Dendritic cell treated with granulocyte-macrophage colony-stimulating factor and Interleukin-4, amounts not matched to agents 40 ng/mL and 50 ng/mL, for 4 days (primary cell): ENCODE measurements at regions not wholly inside any gene's neighbourhood (a gene's known extent, or its start where the extent isn't known, plus 50 kb on each side); places are given as distances from the start of the nearest gene placed in this dataset.

Experiments
- H3K27ac Mint-ChIP-seq: one replicate; pipeline ENCODE4 v1.8.0; 2022; ENCODE audit warnings: mild to moderate bottlenecking, mixed read lengths
- H3K27me3 Mint-ChIP-seq: one replicate; pipeline ENCODE4 v1.8.0; 2022; ENCODE audit warnings: mild to moderate bottlenecking, mixed read lengths
- H3K36me3 Mint-ChIP-seq: one replicate; pipeline ENCODE4 v1.8.0; 2022; ENCODE audit warnings: low read depth, mixed read lengths
- H3K4me1 Mint-ChIP-seq: one replicate; pipeline ENCODE4 v1.8.0; 2022; ENCODE audit warnings: low read depth, mixed read lengths
- H3K4me3 Mint-ChIP-seq: one replicate; pipeline ENCODE4 v1.8.0; 2022; ENCODE audit warnings: mild to moderate bottlenecking, moderate library complexity, mixed read lengths
- H3K9me3 Mint-ChIP-seq: one replicate; pipeline ENCODE4 v1.8.0; 2022; ENCODE audit warnings: mixed read lengths
- intact Hi-C: fragments of 100-400 bp; cut with micrococcal nuclease; formaldehyde crosslinking; loops from one replicate; pipeline ENCODE4 v1.15.0; 2022

DNA sequence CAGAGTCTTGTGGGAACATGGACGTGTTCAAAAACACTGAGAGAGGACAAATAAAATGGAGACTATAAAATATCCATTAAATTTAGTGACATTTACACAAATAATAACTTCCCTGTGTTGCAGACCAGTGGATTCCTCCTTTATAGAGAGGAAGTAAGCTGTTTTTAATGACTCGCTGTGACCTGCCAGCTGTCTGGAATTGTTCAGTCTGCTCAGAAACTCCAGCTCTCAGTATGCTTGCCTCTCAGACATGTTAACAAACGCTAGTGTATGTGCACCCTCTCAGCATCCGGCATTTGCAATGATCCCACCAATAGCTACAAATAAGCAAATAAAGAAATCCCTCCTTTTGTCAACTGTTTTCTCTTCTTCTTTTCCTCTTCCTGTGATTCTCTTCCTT is 158.0 kb upstream of the TCF21 start:
- intact Hi-C loops, result no loop called here
- H3K27ac Mint-ChIP-seq, result no peak overlapping the region

DNA sequence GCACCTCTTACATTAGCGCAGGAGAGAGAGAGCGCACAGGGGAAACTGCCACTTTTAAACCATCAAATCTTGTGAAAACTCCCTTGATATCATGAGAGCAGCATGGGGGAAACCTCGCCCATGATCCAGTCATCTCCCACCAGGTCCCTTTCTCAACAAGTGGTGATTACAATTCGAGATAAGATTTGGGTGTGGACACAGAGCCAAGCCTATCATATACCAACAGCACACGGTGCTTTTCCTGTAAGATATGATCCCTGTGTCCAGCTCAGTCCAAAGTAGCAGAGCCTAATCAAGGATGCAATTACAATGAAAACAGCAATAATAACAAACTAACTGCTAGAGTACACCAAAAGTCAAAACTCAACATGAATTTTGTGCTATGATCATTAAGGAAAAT is 148.7 kb upstream of the TCF21 start:
- Mint-ChIP-seq H3K4me1 (no peaks in the 10 kb centered on the region), H3K27ac (no peak overlapping the region), H3K4me3 (no peak overlapping the region), H3K36me3 (no peaks in the 10 kb centered on the region), H3K9me3 (no peaks in the 10 kb centered on the region), H3K27me3 (no peaks in the 10 kb centered on the region)
- intact Hi-C loops, result no loop called here

More for the DNA sequence above, 158.0 kb upstream of the TCF21 start:
- no peaks in the 10 kb centered on the region for H3K27me3 Mint-ChIP-seq
- no peaks in the 10 kb centered on the region for H3K36me3 Mint-ChIP-seq
- peaks cover 21% of the 10 kb centered on the region for H3K9me3 Mint-ChIP-seq
- no peaks in the 10 kb centered on the region for H3K4me1 Mint-ChIP-seq
- no peak overlapping the region for H3K4me3 Mint-ChIP-seq

DNA sequence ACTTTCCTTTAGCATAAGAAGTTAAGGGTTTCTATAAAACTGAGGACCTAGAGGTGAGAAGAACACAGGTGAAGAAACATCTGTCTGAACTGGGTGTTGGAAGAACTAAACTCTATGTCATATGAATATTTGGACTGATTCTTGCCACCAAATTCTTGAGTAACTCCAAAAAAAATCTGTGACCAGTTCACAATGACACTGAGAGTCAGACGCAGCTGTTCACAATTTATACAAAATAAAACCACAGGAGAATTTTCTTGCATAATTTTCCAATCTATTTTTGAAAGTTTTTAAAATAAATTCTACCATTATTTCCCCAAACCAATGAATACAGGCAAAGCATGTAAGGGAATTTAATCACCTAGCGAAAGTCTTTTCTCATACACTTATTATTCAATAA is 148.1 kb upstream of the TCF21 start:
- Mint-ChIP-seq H3K4me1 (no peaks in the 10 kb centered on the region), H3K9me3 (no peaks in the 10 kb centered on the region), H3K27ac (no peak overlapping the region), H3K27me3 (no peaks in the 10 kb centered on the region), H3K4me3 (no peak overlapping the region), H3K36me3 (no peaks in the 10 kb centered on the region)
- intact Hi-C loops, result no loop called here

DNA sequence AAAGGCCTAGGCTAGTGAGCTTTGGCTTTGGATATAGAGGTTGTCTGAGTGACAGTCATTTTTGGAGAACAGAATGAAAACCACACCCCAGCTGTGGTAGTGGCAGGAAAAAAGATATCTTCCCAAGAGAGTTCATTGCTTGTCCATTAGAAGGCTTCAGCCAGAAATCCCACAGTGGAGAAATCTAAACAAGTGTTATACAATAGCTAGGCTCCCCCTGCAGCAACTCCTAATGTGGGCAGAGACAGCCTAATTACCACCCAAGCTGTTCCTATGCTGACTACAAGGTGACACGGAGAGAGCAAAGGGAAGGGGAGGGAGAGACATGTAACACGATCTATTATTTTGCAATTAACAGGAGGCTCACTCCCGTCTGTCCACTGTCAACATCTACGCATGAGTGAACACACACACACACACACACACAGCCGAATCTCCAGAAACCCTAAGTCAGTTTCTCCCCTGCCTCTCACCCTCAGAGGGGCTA is 147.5 kb upstream of the TCF21 start:
- no peaks in the 10 kb centered on the region for H3K9me3 Mint-ChIP-seq
- no peak overlapping the region for H3K4me3 Mint-ChIP-seq
- H3K4me1 Mint-ChIP-seq, result no peaks in the 10 kb centered on the region
- H3K27me3 Mint-ChIP-seq, result no peaks in the 10 kb centered on the region
- H3K36me3 Mint-ChIP-seq, result no peaks in the 10 kb centered on the region
- no peak overlapping the region for H3K27ac Mint-ChIP-seq
- intact Hi-C loops, result no loop called here

DNA sequence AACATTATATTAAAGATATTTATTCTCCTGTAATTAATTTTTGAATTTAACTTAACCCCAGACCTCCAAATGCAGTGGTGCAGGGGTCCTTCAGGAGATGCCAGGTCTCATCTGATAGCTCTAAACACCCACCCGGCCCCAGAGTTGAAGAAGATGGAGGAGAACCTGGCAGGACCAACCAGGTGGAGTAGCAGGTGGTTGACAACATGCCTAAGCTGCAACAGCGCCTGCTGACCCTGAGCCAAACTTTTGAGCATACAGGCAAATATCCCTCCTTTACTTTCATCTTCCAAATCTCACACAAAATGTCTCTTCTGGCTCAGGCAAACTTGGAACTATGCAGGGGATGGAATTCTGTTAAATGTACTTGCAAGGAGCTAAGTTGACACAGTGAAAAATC is 145.3 kb upstream of the TCF21 start:
- intact Hi-C loops, result no loop called here
- H3K27ac Mint-ChIP-seq, result no peak overlapping the region
- no peaks in the 10 kb centered on the region for H3K9me3 Mint-ChIP-seq
- H3K27me3 Mint-ChIP-seq, result no peaks in the 10 kb centered on the region
- H3K4me1 Mint-ChIP-seq, result no peaks in the 10 kb centered on the region
- no peaks in the 10 kb centered on the region for H3K36me3 Mint-ChIP-seq
- no peak overlapping the region for H3K4me3 Mint-ChIP-seq

DNA sequence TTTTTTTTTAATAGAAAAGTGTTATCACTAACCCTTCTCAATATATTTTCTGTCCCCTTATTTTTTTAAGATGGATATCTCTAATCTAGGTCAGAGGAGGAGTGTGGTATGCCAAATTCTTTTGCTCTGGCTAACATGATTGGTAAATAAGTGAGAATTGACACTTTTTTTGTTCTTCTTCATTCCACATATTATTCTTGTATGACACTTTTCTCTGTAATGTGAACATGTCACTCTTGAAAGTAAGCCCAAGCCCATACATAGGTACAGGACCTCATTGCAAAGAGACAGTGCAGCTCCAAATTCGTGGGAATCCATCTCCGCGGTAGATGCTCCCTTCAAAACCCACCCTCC is 142.5 kb upstream of the TCF21 start:
- no peaks in the 10 kb centered on the region for H3K9me3 Mint-ChIP-seq
- no peaks in the 10 kb centered on the region for H3K4me1 Mint-ChIP-seq
- H3K27ac Mint-ChIP-seq, result no peak overlapping the region
- no peak overlapping the region for H3K4me3 Mint-ChIP-seq
- H3K36me3 Mint-ChIP-seq, result no peaks in the 10 kb centered on the region
- intact Hi-C loops, result no loop called here
- no peaks in the 10 kb centered on the region for H3K27me3 Mint-ChIP-seq

DNA sequence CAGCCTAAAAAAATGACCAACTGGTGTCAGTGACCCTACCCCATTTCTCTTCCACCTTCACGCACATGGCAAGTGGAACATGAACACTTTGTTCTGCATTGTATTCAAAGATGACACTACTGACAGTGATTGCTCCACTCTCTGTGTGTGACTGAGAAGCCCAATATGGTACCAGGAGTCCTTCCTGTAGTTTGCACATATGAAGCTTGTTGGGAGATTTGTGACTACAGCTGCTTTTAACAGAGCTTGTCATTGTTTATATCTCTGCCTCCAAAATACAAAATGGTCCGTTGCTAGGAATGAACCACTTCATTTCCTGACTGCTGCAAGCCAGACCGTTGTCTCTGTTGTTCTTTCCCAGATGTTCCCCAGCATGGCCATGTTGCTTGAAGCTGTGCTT is 140.3 kb upstream of the TCF21 start:
- Mint-ChIP-seq H3K9me3 (no peaks in the 10 kb centered on the region), H3K4me3 (no peak overlapping the region), H3K4me1 (no peaks in the 10 kb centered on the region), H3K27me3 (no peaks in the 10 kb centered on the region), H3K36me3 (no peaks in the 10 kb centered on the region), H3K27ac (no peak overlapping the region)
- intact Hi-C loops, result no loop called here

DNA sequence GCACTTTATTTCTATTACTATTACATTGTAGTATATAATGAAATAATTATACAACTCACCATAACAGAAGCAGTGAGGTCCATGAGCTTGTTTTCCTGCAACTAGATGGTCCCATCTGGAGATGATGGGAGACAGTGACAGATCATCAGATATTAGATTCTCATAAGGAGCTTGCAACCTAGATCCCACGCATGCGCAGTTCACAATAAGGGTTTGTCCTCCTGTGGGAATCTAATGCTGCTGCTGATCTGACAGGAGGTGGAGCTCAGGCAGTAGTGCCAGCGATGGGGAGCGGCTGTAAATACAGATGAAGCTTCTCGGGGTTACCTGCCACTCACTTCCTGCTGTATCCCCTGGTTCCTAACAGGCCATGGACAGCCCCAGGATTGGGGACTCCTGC is 139.5 kb upstream of the TCF21 start:
- H3K9me3 Mint-ChIP-seq, result no peaks in the 10 kb centered on the region
- no peak overlapping the region for H3K4me3 Mint-ChIP-seq
- no peaks in the 10 kb centered on the region for H3K27me3 Mint-ChIP-seq
- H3K27ac Mint-ChIP-seq, result no peak overlapping the region
- intact Hi-C loops, result no loop called here
- no peaks in the 10 kb centered on the region for H3K4me1 Mint-ChIP-seq
- H3K36me3 Mint-ChIP-seq, result no peaks in the 10 kb centered on the region

DNA sequence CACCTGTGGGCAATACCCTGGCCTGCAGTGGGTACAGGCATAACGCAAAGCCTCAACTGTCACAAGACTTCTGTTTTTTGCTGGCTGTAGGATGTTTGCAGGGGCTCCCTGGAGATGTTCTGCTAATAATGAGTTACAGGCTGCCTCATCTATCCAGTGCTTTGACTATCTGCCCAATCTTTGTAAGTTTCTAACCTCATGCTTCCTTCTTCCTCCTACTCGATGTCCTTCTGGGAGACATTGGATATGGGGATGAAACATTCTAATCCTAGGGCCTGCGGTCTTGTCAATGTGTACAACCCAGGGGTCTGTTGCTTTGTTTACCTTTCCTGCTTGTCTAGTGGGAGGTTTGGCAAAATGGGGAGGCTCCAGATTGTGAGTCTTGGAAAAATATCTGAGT is 136.8 kb upstream of the TCF21 start:
- Mint-ChIP-seq H3K27me3 (no peaks in the 10 kb centered on the region), H3K9me3 (no peaks in the 10 kb centered on the region), H3K27ac (no peak overlapping the region), H3K4me3 (no peak overlapping the region), H3K36me3 (no peaks in the 10 kb centered on the region), H3K4me1 (no peaks in the 10 kb centered on the region)
- intact Hi-C loops, result no loop called here

DNA sequence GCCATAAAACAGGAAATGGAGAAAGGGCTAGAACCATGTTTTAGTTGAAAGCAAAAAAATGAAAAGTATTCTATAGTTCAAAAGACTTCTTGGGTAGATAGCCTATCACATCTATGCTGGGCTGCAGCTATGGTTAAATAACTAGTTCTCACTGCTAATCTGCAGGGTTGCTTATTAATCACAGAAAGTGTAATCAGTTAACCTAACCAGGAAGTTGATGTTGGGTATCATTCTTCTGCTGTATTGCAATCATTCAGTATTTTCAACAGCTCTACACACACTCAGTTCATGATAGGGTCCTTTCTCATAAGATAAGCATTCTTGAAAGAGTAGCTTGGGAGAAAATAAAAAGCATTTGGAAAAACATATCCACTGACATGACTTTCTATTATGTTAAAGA is 135.2 kb upstream of the TCF21 start:
- Mint-ChIP-seq H3K4me1 (no peaks in the 10 kb centered on the region), H3K36me3 (no peaks in the 10 kb centered on the region), H3K27ac (no peak overlapping the region), H3K27me3 (no peaks in the 10 kb centered on the region), H3K4me3 (no peak overlapping the region), H3K9me3 (no peaks in the 10 kb centered on the region)
- intact Hi-C loops, result no loop called here

DNA sequence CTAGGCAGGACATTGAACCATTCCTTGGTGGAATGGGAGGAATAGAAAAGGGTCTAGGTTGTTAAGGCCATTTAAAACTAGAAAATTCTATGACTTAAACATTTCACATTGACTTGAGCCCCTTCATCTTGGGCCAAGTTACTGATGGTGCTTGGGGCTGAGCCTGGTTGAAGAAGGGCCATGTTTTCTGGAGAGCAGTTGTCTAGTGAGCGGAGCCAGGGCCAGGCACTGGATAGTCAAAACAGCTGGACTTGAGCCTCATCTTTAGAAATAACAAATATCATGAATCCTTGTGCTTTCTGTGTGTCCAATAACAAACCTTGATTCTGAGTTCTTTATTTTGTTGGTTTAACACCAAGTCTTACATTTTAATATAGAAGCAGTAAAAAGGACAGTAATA is 134.6 kb upstream of the TCF21 start:
- Mint-ChIP-seq H3K36me3 (no peaks in the 10 kb centered on the region), H3K9me3 (no peaks in the 10 kb centered on the region), H3K4me3 (no peak overlapping the region), H3K27me3 (no peaks in the 10 kb centered on the region), H3K4me1 (no peaks in the 10 kb centered on the region), H3K27ac (no peak overlapping the region)
- intact Hi-C loops, result no loop called here

DNA sequence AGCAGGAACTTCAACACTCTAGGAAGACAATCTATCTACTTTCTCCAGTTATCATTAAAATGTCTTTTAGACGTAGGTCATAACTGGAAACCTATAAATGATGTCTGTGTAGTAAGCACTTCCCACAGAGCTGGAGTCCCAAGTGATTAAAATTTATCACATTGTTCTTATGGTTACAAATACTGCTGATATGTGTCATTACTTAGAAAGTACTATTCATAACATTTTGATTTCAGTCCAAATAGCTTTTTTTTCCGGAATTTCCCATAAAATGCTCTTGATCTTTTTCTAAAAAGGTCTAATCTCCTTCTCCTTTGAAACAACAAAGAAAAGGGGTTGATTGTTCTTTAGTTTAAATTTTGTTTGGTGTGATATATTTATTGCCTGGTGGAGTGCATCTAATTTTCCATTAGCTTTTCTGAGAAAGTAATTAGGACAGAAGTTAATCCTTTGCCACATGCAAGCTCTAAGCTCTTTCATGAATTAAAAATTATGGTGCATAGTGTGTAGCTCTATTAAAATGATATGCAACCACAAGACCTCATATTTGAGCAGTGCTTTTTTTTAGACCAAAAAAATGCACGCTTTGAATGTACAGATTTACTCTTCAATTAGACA is 132.7 kb upstream of the TCF21 start:
- Mint-ChIP-seq H3K9me3 (no peaks in the 10 kb centered on the region), H3K36me3 (no peaks in the 10 kb centered on the region), H3K27me3 (no peaks in the 10 kb centered on the region), H3K4me3 (no peak overlapping the region), H3K27ac (no peak overlapping the region), H3K4me1 (no peaks in the 10 kb centered on the region)
- intact Hi-C loops, result no loop called here

DNA sequence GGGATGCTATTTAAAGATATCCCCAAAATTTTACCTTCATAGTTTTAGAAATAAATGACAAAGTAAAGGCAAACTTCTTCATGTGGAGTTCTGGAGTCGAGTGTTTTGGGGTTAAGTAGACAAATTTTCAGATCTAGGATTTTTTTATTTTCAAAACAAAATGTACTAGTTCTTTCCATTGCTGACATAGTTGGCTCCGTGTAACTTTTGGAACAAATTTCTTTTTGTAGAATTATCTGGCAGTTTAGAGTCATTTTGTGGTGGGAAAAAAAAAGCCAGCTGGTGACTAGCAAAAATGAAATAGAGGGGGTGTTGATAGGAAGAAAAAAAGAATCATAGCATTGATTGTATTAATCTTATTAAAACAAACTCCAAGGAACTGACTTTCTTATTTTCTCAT is 131.6 kb upstream of the TCF21 start:
- Mint-ChIP-seq H3K4me3 (no peak overlapping the region), H3K9me3 (no peaks in the 10 kb centered on the region), H3K27me3 (no peaks in the 10 kb centered on the region), H3K4me1 (no peaks in the 10 kb centered on the region), H3K36me3 (no peaks in the 10 kb centered on the region), H3K27ac (no peak overlapping the region)
- intact Hi-C loops, result no loop called here

DNA sequence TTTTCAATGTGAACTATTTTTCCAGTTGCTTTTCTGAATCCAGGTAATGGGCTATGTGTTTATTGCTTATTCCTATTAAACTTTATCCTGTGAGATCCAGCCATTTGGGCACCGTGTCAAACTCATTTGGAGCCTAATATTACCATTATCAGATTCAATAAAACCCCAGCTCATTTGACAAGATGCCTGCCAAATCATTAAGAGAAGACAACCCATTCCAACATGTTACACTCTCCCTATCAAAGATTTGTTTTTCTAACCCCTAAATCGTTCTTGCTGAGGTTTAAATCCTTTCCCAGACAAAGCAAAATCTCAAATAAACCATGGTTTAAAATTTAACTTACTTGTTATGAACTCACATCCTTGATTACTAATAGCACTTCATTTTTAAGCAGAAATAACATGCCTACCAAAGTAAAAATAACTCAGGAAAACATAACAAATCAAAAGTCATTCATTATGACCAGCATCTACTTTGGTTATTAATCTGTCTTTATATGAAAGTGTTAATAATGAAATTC is 130.0 kb upstream of the TCF21 start:
- Mint-ChIP-seq H3K27ac (no peak overlapping the region), H3K4me1 (no peaks in the 10 kb centered on the region), H3K4me3 (no peak overlapping the region), H3K27me3 (no peaks in the 10 kb centered on the region), H3K36me3 (no peaks in the 10 kb centered on the region), H3K9me3 (no peaks in the 10 kb centered on the region)
- intact Hi-C loops, result no loop called here

DNA sequence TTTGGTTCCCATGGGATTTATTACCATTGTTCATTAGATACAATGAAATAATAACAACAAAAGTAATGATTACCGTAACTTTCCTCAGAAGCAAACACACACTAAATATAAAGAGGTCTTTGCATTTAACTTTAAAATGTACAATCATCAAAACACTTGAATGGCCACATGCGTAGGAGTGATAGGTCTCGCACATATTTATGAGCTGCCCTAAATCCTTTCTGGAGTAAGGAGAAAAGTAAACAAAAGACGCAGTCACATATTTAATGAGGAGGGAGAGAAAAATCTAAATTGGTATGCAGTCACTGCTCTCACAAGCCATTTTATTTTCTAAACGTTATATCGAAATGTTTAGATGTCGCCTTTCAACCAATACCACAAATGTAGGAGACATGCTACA is 129.4 kb upstream of the TCF21 start:
- H3K9me3 Mint-ChIP-seq, result no peaks in the 10 kb centered on the region
- no peak overlapping the region for H3K27ac Mint-ChIP-seq

More for the DNA sequence above, 129.4 kb upstream of the TCF21 start:
- intact Hi-C loops, result no loop called here
- no peak overlapping the region for H3K4me3 Mint-ChIP-seq
- H3K4me1 Mint-ChIP-seq, result no peaks in the 10 kb centered on the region
- H3K36me3 Mint-ChIP-seq, result no peaks in the 10 kb centered on the region
- no peaks in the 10 kb centered on the region for H3K27me3 Mint-ChIP-seq
